PC-9 (cell line): ENCODE measurements at regions not wholly inside any gene's neighbourhood (a gene's known extent, or its start where the extent isn't known, plus 50 kb on each side); places are given as distances from the start of the nearest gene placed in this dataset.

Experiments used
- BruUV-seq: library from RNA; stranded (reverse); fragments of 400-500 nt; replicated peaks from 2 replicates; lab custom pipeline; 2021; lab: Mats Ljungman, UMichigan
- CTCF ChIA-PET: fragments of 300-600 bp; sonication (Branson Sonifier 250); formaldehyde crosslinking; loops from one replicate; lab custom pipeline; 2022; ENCODE audit warnings: antibody characterized with exemption; lab: Charles Lee
- POLR2A ChIA-PET: fragments of 300-600 bp; sonication (Branson Sonifier 250); formaldehyde crosslinking; loops from one replicate; lab custom pipeline; 2022; ENCODE audit warnings: antibody characterized with exemption; ENCODE audit not compliant: unreplicated experiment; lab: Charles Lee
- DNase-seq, 2 experiments: peaks; one replicate each; pipeline versions ENCODE4 v3.0.0 to v3.0.0-alpha.2; 2015 to 2022; ENCODE audit warnings: mixed read lengths in 1 of 2
- H2AFZ ChIP-seq: fragments of 200-600 bp; sonication (generic); 2 replicates; pipeline ENCODE4 v1.8.1; 2017; ENCODE audit warnings: antibody characterized with exemption
- H3F3A ChIP-seq: fragments of 200-600 bp; sonication (generic); 2 replicates; pipeline ENCODE4 v1.8.1; 2017; ENCODE audit warnings: antibody characterized with exemption, mild to moderate bottlenecking, low read depth; ENCODE audit not compliant: insufficient read depth
- H3K27ac ChIP-seq: fragments of 200-600 bp; sonication (generic); 2 replicates; pipeline ENCODE4 v1.6.1; 2016; ENCODE audit warnings: mixed run types
- H3K27me3 ChIP-seq: fragments of 200-600 bp; sonication (generic); 2 replicates; pipeline ENCODE4 v1.6.1; 2016; ENCODE audit warnings: low read depth, mixed run types; ENCODE audit not compliant: insufficient read depth
- H3K36me3 ChIP-seq: fragments of 200-600 bp; sonication (generic); 2 replicates; pipeline ENCODE4 v1.6.1; 2016; ENCODE audit warnings: low read depth, mixed run types
- H3K4me1 ChIP-seq: fragments of 200-600 bp; sonication (generic); replicated peaks from 2 replicates; pipeline ENCODE4 v1.6.1; 2016; ENCODE audit warnings: mixed run types; ENCODE audit not compliant: insufficient read depth
- H3K4me2 ChIP-seq: fragments of 200-600 bp; sonication (generic); 2 replicates; pipeline ENCODE4 v1.6.1; 2017; ENCODE audit warnings: mixed run types
- H3K4me3 ChIP-seq: fragments of 200-600 bp; sonication (generic); 2 replicates; pipeline ENCODE4 v1.6.1; 2016; ENCODE audit warnings: mixed run types
- H3K79me2 ChIP-seq: fragments of 200-600 bp; sonication (generic); 2 replicates; pipeline ENCODE4 v1.6.1; 2017; ENCODE audit warnings: low read depth, mixed run types
- H3K9me2 ChIP-seq: fragments of 200-600 bp; sonication (generic); 2 replicates; pipeline ENCODE4 v1.8.1; 2017; ENCODE audit warnings: mild to moderate bottlenecking; ENCODE audit not compliant: insufficient read depth
- H3K9me3 ChIP-seq: fragments of 200-600 bp; sonication (generic); 2 replicates; pipeline ENCODE4 v1.8.1; 2016; ENCODE audit warnings: low read depth; ENCODE audit not compliant: insufficient read depth
- H4K20me1 ChIP-seq: fragments of 200-600 bp; sonication (generic); 2 replicates; pipeline ENCODE4 v1.8.1; 2017; ENCODE audit not compliant: insufficient read depth
- EZH2 ChIP-seq: fragments of 200-600 bp; sonication (generic); IDR thresholded peaks from 2 replicates; pipeline ENCODE4 v1.8.0; 2017; ENCODE audit warnings: antibody characterized with exemption, low read depth
- intact Hi-C: fragments of 100-400 bp; cut with micrococcal nuclease; formaldehyde crosslinking; loops from one replicate; pipeline ENCODE4 v1.10.0; 2022; ENCODE audit not compliant: unreplicated experiment
- TF ChIP-seq, protein P1 (sequence below): fragments of 200-600 bp; sonication (generic); conservative IDR thresholded peaks from 2 replicates; pipeline ENCODE4 v1.6.1; 2017; ENCODE audit warnings: mixed run types, antibody characterized with exemption, mild to moderate bottlenecking, moderate library complexity

DNA sequence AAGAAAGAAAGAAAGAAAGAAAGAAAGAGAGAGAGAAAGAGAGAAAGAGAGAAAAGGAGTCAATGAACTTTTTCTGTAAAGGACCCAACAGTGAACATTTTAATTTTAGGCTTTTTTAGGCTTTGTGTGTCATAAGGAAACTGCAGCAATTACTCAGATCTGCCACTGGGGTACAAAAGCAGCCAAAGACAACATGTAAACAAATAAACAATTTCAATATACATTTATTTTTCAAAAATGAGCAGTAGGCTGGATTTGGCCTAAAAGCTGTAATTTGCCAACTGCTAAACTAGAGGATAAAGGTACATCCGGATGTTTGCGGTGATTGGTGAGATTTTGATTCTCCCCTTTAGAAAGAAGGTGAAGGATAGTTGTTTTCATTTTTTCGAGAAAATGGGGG lies 143.6 kb downstream of the CEMIP2 start:
- Histone ChIP-seq H3K4me3 (no peak overlapping the region), H3K4me1 (peaks cover 7% of the 10 kb centered on the region; the same call in 1 of the 2 replicates), H3K4me2 (no peak overlapping the region), H3K27ac (no peak overlapping the region), H3K27me3 (no peaks in the 10 kb centered on the region), H3K9me2 (no peaks in the 10 kb centered on the region), H3K36me3 (no peaks in the 10 kb centered on the region), H2AFZ (no peak overlapping the region), H3K9me3 (no peaks in the 10 kb centered on the region), H3F3A (no peaks in the 10 kb centered on the region), H4K20me1 (no peaks in the 10 kb centered on the region), H3K79me2 (no peaks in the 10 kb centered on the region)
- TF ChIP-seq, protein P1, sequence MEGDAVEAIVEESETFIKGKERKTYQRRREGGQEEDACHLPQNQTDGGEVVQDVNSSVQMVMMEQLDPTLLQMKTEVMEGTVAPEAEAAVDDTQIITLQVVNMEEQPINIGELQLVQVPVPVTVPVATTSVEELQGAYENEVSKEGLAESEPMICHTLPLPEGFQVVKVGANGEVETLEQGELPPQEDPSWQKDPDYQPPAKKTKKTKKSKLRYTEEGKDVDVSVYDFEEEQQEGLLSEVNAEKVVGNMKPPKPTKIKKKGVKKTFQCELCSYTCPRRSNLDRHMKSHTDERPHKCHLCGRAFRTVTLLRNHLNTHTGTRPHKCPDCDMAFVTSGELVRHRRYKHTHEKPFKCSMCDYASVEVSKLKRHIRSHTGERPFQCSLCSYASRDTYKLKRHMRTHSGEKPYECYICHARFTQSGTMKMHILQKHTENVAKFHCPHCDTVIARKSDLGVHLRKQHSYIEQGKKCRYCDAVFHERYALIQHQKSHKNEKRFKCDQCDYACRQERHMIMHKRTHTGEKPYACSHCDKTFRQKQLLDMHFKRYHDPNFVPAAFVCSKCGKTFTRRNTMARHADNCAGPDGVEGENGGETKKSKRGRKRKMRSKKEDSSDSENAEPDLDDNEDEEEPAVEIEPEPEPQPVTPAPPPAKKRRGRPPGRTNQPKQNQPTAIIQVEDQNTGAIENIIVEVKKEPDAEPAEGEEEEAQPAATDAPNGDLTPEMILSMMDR, result peak; percentile 55
- TF ChIP-seq EZH2, result no peak
- intact Hi-C loops, result loop anchor here (5.0 kb wide), 1 partner anchor 38 kb away; no protein-coding TSS in a partner anchor
- no TSS peak for BruUV-seq
- ChIA-PET POLR2A (no interaction called here), CTCF (interaction anchor here (0.5 kb wide), 1 partner anchor 9 kb away, joined by 5 read pairs; no protein-coding TSS in a partner anchor)
- DNase-seq, result no peak

DNA sequence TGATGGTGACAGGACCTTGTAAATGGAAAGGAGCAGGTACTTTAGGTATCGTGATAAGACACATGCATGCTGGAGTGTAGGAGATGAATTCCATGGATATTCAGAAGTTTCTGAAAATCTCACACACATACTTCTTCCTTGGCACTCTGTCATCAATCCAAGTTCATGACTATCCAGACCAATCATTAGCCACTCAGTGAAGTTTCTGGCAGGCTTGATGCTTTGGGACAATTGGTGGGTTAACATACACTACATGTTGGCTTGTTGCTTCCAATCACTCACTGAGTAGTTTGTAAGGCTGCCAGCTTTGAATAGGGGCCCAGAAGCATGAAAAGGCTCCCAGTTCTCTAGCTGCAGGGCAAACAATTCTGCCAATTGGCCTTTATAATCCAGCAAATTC lies 147.6 kb downstream of the CEMIP2 start:
- Histone ChIP-seq H3F3A (no peaks in the 10 kb centered on the region), H3K9me3 (peaks cover 8% of the 10 kb centered on the region; the same call in 1 of the 2 replicates), H3K27ac (no peak overlapping the region), H3K4me3 (no peak overlapping the region), H3K9me2 (no peaks in the 10 kb centered on the region), H3K4me1 (0 out of 2 replicates have a peak, but pooled peaks cover under 1% of the 10 kb centered on the region), H3K79me2 (no peaks in the 10 kb centered on the region), H4K20me1 (no peaks in the 10 kb centered on the region), H2AFZ (no peak overlapping the region; the same call in 1 of the 2 replicates), H3K27me3 (no peaks in the 10 kb centered on the region), H3K4me2 (no peak overlapping the region), H3K36me3 (no peaks in the 10 kb centered on the region)
- no TSS peak for BruUV-seq
- no peak for DNase-seq
- CTCF ChIA-PET, result no interaction called here
- intact Hi-C loops, result no loop called here
- no peak for TF ChIP-seq EZH2
- TF ChIP-seq, protein P1, result no peak
- POLR2A ChIA-PET, result no interaction called here

DNA sequence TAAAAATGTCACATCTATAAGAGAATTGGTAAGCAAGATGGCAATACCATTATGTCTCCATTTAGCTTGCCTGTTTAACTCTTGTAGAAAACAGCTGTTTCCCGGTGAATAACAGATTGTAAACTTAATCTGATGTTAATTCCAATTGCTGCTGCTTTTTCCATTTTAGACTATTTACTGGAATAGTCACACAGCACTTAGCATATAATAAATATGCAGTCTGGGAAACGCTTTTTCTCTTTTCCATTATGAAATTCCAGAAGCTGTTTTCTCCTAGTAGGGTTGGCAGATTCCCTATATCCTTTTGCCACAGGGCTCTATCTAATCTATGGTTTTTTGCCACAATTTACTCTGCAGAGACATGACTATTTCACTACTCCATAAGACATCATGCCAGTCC lies 148.0 kb downstream of the CEMIP2 start:
- BruUV-seq, result no TSS peak
- Histone ChIP-seq H3K9me3 (peaks cover 8% of the 10 kb centered on the region; the same call in 1 of the 2 replicates), H2AFZ (no peak overlapping the region), H3K4me1 (no peaks in the 10 kb centered on the region), H3K79me2 (no peaks in the 10 kb centered on the region), H3K4me3 (no peak overlapping the region), H3K9me2 (no peaks in the 10 kb centered on the region), H3K4me2 (no peak overlapping the region), H3K36me3 (no peaks in the 10 kb centered on the region), H4K20me1 (no peaks in the 10 kb centered on the region), H3K27ac (no peak overlapping the region), H3F3A (no peaks in the 10 kb centered on the region), H3K27me3 (no peaks in the 10 kb centered on the region)
- POLR2A ChIA-PET, result no interaction called here
- CTCF ChIA-PET, result no interaction called here
- no peak for DNase-seq
- no peak for TF ChIP-seq EZH2
- TF ChIP-seq, protein P1, result no peak
- intact Hi-C loops, result no loop called here
